Adrenal gland (tissue), 9 donors: ENCODE measurements at regions not wholly inside any gene's neighbourhood (a gene's known extent, or its start where the extent isn't known, plus 50 kb on each side); places are given as distances from the start of the nearest gene placed in this dataset.

Experiments
- DNase-seq, 7 donors: peaks; one replicate each; pipeline ENCODE4 v3.0.0-alpha.2; 2019 to 2020
- H3K27ac ChIP-seq, 5 donors: fragments of 200-600 bp; sonication (generic) in 4 of 5; 1 replicate in 3 of 5; 2 replicates in 2 of 5; pipeline versions ENCODE4 v1.5.1 to v1.8.0; 2016 to 2020; ENCODE audit warnings: mild to moderate bottlenecking in 1 of 5
- H3K27me3 ChIP-seq: fragments of 200-600 bp; 2 replicates; pipeline ENCODE4 v1.8.0; 2021
- H3K36me3 ChIP-seq, 2 donors: fragments of 200-600 bp; replicated peaks in 1 of 2; 1 replicate in 1 of 2; 2 replicates in 1 of 2; pipeline versions ENCODE4 v1.5.1 to v1.8.0; 2018 to 2022
- H3K4me1 ChIP-seq, 2 donors: fragments of 200-600 bp; replicated peaks in 1 of 2; 1 replicate in 1 of 2; 2 replicates in 1 of 2; pipeline versions ENCODE4 v1.5.1 to v1.8.0; 2018 to 2021
- H3K4me3 ChIP-seq, 4 donors: fragments of 200-600 bp; sonication (generic) in 3 of 4; one replicate each; pipeline ENCODE4 v1.5.1; 2016 to 2018
- H3K9me3 ChIP-seq, 3 donors: fragments of 200-600 bp; sonication (generic) in 1 of 3; replicated peaks in 1 of 3; 1 replicate in 2 of 3; 2 replicates in 1 of 3; pipeline versions ENCODE4 v1.5.1 to v1.8.0; 2016 to 2021
- POLR2A ChIP-seq, 2 donors: fragments of 450-650 bp; IDR thresholded peaks; one replicate each; pipeline ENCODE4 v1.6.1; 2017; ENCODE audit warnings: antibody characterized with exemption in 2 of 2, mild to moderate bottlenecking in 2 of 2, moderate library complexity in 1 of 2
- WGBS, 4 donors: extraction: QIAGEN DNeasy Blood & Tissue Kit in 2 of 4; methylation state at CpG; one replicate each; pipeline versions ENCODE4 v1.1.5 to v1.1.7; 2013 to 2017; 5-methylcytosine and 5-hydroxymethylcytosine counted together
- intact Hi-C, 2 donors: fragments of 100-400 bp; cut with DNase I; formaldehyde crosslinking; loops; one replicate each; pipeline versions ENCODE4 v1.14.1 to v1.15.0; 2022 to 2023
- TF ChIP-seq, protein P1 (sequence below), 6 experiments: fragments of 450-650 bp in 4 of 6; fragments of 200-600 bp in 2 of 6; sonication (generic) in 1 of 6; IDR thresholded peaks; 1 replicate in 5 of 6; 2 replicates in 1 of 6; pipeline versions ENCODE4 v1.5.1 to v1.8.0; 2016 to 2021; ENCODE audit warnings: antibody characterized with exemption in 6 of 6, mild to moderate bottlenecking in 2 of 6, moderate library complexity in 1 of 6
- donor health status: healthy with polysubstance abuse.
- donor health status: Bipolar disorder and iron deficiency.
- donor health status: DM: yes; HTN: yes; CAD: no.
- donor health status: DM: no; HTN: no; CAD: no.
- donor health status: DM: no; HTN: no; CAD: no.

DNA sequence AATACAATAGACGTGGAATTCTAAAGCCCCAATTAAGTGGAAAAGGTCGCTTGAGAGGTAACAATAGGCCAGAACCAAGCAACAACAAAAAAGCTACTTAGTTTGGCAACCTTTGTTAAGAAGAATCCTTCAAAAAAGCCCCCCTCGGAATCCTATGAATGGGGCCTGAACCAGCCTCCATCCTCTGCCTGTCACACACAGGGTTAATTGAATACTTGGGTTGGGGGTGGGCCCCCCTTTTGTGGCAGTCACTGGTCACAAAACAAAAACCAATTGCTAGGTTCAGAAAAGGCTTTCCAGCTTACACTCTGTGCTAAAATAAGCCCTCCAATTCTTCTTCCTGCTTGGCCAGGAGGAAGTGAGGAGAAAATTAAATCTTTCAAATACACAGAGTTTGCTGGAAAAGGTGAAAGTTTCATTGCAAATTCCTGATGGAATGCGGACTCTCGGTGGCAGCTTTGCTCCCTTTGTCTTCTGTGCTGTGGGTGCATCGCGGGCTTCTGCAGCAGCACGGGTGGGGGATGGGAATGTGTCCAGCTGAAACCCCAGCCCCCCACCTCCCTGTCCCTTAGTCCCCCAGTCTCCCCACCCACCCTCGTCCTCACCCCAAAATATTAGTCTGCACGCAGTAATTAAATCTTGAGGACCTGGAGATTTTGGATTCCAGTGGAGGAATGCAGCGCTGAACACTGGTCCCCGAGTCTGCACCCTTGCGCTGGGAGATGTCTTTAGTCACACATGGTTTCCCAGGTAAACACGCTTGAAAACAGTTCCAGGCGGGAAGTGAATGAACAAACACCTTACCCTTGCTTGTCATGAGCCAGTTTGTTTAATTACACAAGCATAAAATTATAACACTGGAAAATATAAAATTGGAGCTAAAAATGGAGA, 254.3 kb downstream of the SOX11 start:
- Histone ChIP-seq H3K27me3 (no peaks in the 10 kb centered on the region), H3K9me3 (no peaks in the 10 kb centered on the region), H3K4me3 (no peak overlapping the region), H3K4me1 (no peaks in the 10 kb centered on the region), H3K27ac (no peak overlapping the region), H3K36me3 (no peaks in the 10 kb centered on the region)
- TF ChIP-seq, protein P1, sequence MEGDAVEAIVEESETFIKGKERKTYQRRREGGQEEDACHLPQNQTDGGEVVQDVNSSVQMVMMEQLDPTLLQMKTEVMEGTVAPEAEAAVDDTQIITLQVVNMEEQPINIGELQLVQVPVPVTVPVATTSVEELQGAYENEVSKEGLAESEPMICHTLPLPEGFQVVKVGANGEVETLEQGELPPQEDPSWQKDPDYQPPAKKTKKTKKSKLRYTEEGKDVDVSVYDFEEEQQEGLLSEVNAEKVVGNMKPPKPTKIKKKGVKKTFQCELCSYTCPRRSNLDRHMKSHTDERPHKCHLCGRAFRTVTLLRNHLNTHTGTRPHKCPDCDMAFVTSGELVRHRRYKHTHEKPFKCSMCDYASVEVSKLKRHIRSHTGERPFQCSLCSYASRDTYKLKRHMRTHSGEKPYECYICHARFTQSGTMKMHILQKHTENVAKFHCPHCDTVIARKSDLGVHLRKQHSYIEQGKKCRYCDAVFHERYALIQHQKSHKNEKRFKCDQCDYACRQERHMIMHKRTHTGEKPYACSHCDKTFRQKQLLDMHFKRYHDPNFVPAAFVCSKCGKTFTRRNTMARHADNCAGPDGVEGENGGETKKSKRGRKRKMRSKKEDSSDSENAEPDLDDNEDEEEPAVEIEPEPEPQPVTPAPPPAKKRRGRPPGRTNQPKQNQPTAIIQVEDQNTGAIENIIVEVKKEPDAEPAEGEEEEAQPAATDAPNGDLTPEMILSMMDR (IDR thresholded peaks at IDR 0.05): no peak
- TF ChIP-seq POLR2A (IDR thresholded peaks at IDR 0.05): no peak
- 61 to 73% (median 63%) methylated on average over 13 to 15 of the region's 15 CpGs for WGBS, 4 donors
- intact Hi-C loops: no loop called here
- no peak for DNase-seq

- intact Hi-C loops: no loop called here
- no peaks in the 10 kb centered on the region for H3K36me3 ChIP-seq
- H3K27me3 ChIP-seq: no peaks in the 10 kb centered on the region
- DNase-seq: no peak
- 73 to 96% (median 82%) methylated on average over 3 to 5 of the region's 5 CpGs for WGBS, 4 donors
- no peak for TF ChIP-seq POLR2A (IDR thresholded peaks at IDR 0.05)
- TF ChIP-seq, protein P1 (IDR thresholded peaks at IDR 0.05): no peak
- H3K4me3 ChIP-seq: no peak overlapping the region
- no peaks in the 10 kb centered on the region for H3K4me1 ChIP-seq
- H3K27ac ChIP-seq: no peak overlapping the region
- no peaks in the 10 kb centered on the region for H3K9me3 ChIP-seq
These were observed 258.6 kb downstream of the SOX11 start for GRCh38 chr2:5950736-5951135.

DNA sequence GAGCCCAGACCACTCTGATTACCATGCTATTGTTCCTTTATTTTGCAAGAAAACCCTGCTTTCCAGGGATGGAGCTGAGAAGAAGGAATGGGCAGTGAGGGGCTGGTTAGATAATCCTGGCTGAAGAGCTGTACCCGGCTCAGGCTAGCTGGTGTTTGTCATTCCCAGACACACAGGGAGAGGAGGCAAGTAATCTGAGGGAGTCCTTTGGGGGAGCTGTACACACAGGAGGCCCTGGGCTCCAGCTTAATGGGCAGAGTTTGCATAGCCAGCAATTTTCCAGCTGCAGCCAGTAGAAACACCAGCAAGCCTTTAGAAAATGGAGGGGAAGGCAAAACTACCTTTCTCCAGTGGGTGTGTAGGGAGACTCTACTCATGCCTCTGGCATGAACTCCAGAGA, 259.3 kb downstream of the SOX11 start:
- TF ChIP-seq, protein P1 (IDR thresholded peaks at IDR 0.05): no peak
- TF ChIP-seq POLR2A (IDR thresholded peaks at IDR 0.05): no peak
- H3K4me1 ChIP-seq: no peaks in the 10 kb centered on the region
- intact Hi-C loops: no loop called here
- H3K27me3 ChIP-seq: no peaks in the 10 kb centered on the region
- WGBS, 4 donors: 29 to 79% (median 53%) methylated on average over 1 of the region's 1 CpG
- no peak overlapping the region for H3K27ac ChIP-seq
- no peak overlapping the region for H3K4me3 ChIP-seq
- DNase-seq: no peak
- no peaks in the 10 kb centered on the region for H3K9me3 ChIP-seq
- no peaks in the 10 kb centered on the region for H3K36me3 ChIP-seq

DNA sequence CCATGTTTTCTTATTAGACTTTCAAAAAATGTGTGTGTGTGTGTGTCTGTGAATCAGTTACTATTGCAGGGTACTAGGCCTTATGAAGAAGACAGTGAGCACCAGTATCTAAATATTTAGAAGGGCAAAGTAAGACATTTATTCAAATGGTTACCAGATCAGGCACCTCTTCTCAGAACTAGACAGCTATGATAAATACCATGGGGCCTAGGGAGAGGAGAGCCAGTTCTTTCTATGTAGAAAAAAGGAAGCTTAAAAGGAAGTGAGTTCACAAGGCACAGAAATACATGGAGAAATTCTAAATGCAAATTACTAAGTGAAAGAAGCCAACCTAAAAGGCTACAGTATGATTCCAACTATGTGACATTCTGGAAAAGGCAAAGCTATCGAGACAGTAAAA, 261.3 kb downstream of the SOX11 start:
- WGBS, 4 donors: 57 to 76% (median 62%) methylated on average over 1 of the region's 1 CpG
- intact Hi-C loops: no loop called here
- Histone ChIP-seq H3K36me3 (no peaks in the 10 kb centered on the region), H3K9me3 (no peaks in the 10 kb centered on the region), H3K27ac (no peak overlapping the region), H3K4me3 (no peak overlapping the region), H3K4me1 (no peaks in the 10 kb centered on the region), H3K27me3 (no peaks in the 10 kb centered on the region)
- DNase-seq: no peak
- TF ChIP-seq POLR2A (IDR thresholded peaks at IDR 0.05): no peak
- TF ChIP-seq, protein P1 (IDR thresholded peaks at IDR 0.05): no peak
